Astrocyte of the spinal cord (primary cell): ENCODE measurements at regions not wholly inside any gene's neighbourhood (a gene's known extent, or its start where the extent isn't known, plus 50 kb on each side); places are given as distances from the start of the nearest gene placed in this dataset.

Source experiments
- DNase-seq: peaks from one replicate; pipeline ENCODE4 v3.0.0; 2011; ENCODE audit warnings: low read depth, low spot score
- H3K4me3 ChIP-seq: 2 replicates; pipeline ENCODE4 v1.5.1; 2011; ENCODE audit warnings: low read depth, mild to moderate bottlenecking, low read length, moderate library complexity
- CTCF ChIP-seq: IDR thresholded peaks from 2 replicates; pipeline ENCODE4 v1.5.1; 2012; ENCODE audit warnings: low read depth, mild to moderate bottlenecking, low read length, inconsistent platforms
- in situ Hi-C: cut with HindIII; loops from 2 replicates; pipeline ENCODE4 v1.10.0; 2017; ENCODE audit warnings: low sequenced_read_pairs

- no peak for TF ChIP-seq CTCF
- no peak for DNase-seq
- in situ Hi-C loops: no loop called here
- no peak overlapping the region for H3K4me3 ChIP-seq
Observed at GRCh38 chr12:113571713-113572112, 100.0 kb upstream of the LHX5 start.

- in situ Hi-C loops: no loop called here
- no peak for TF ChIP-seq CTCF
- no peak for DNase-seq
- no peak overlapping the region for H3K4me3 ChIP-seq
Observed at GRCh38 chr12:113569806-113570205, 98.1 kb upstream of the LHX5 start.

- no peak for DNase-seq
- in situ Hi-C loops: no loop called here
- H3K4me3 ChIP-seq: no peak overlapping the region
- TF ChIP-seq CTCF: no peak
Observed at GRCh38 chr12:113568021-113568420, 96.3 kb upstream of the LHX5 start.

GRCh38 chr12:113565368-113565767, 93.7 kb upstream of the LHX5 start:
- TF ChIP-seq CTCF: no peak
- no peak overlapping the region for H3K4me3 ChIP-seq
- in situ Hi-C loops: no loop called here
- no peak for DNase-seq

- TF ChIP-seq CTCF: no peak
- H3K4me3 ChIP-seq: no peak overlapping the region
- in situ Hi-C loops: no loop called here
- no peak for DNase-seq
Observed at GRCh38 chr12:113561068-113561780, 89.6 kb upstream of the LHX5 start.

GRCh38 chr12:113559466-113559865, 87.8 kb upstream of the LHX5 start:
- in situ Hi-C loops: no loop called here
- H3K4me3 ChIP-seq: no peak overlapping the region
- DNase-seq: no peak
- TF ChIP-seq CTCF: no peak
